Pons (tissue), 1 donor: ENCODE measurements at regions not wholly inside any gene's neighbourhood (a gene's known extent, or its start where the extent isn't known, plus 50 kb on each side); places are given as distances from the start of the nearest gene placed in this dataset.

Experiments
- DNase-seq: peaks from one replicate; pipeline ENCODE4 v3.0.0-alpha.2; 2016; ENCODE audit warnings: low spot score

DNA sequence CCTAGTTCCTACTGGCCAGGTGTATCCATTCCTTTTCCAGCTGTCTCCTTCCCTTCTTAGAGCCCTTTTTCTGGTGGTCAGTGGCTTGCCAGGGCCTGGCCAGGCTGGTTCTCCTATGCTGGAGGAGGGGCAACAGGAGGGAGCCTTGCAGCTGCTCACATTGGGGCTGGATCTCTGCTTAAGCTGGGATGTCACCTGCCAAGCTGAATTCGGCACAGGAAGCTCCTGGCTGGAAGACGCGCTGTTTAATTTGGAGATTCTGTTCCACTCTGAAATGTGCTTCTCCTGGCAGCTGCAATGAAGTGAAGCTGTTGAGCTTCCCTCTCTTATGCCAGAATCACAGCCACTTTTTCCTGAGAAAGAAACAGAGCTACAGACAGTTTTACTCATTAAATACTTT lies 56.0 kb upstream of the POU3F1 start:
- DNase-seq = no peak

- no peak for DNase-seq
Measured at GRCh38 chr1:38101037-38101785, 54.6 kb upstream of the POU3F1 start.

- no peak for DNase-seq
Measured at GRCh38 chr1:38098101-38098847, 51.7 kb upstream of the POU3F1 start.

- DNase-seq = no peak
Measured at GRCh38 chr1:38097284-38097898, 50.8 kb upstream of the POU3F1 start.
